Keratinocyte (primary cell): ENCODE measurements at regions not wholly inside any gene's neighbourhood (a gene's known extent, or its start where the extent isn't known, plus 50 kb on each side); places are given as distances from the start of the nearest gene placed in this dataset.
A peak's percentile ranks its signal among the peaks of the same experiment; 100 is the strongest.

Experiments
- DNase-seq: peaks from one replicate; pipeline ENCODE4 v3.0.0-alpha.2; 2011; ENCODE audit warnings: low read depth, missing footprints, low spot score
- FAIRE-seq: peaks from 2 replicates; lab custom pipeline; 2011; peaks lifted over from hg19 to GRCh38; lab: Jason Lieb, UNC
- H2AFZ ChIP-seq: 2 replicates; pipeline ENCODE4 v1.6.0; 2012; ENCODE audit warnings: low read length, control low read depth, inconsistent platforms; ENCODE audit not compliant: control insufficient read depth
- H3K27ac ChIP-seq: 2 replicates; pipeline ENCODE4 v1.5.1; 2011; ENCODE audit warnings: low read length; ENCODE audit not compliant: control insufficient read depth, insufficient read depth
- H3K27me3 ChIP-seq: 3 replicates; pipeline ENCODE4 v1.6.0; 2011; ENCODE audit warnings: low read length; ENCODE audit not compliant: control insufficient read depth, insufficient read depth; ENCODE audit errors: extremely low read depth
- H3K36me3 ChIP-seq, 2 experiments: 2 replicates in 1 of 2; 3 replicates in 1 of 2; pipeline ENCODE4 v1.5.1; 2011; ENCODE audit warnings: low read length in 2 of 2, mild to moderate bottlenecking in 1 of 2; ENCODE audit not compliant: control insufficient read depth in 2 of 2, insufficient read depth in 2 of 2; ENCODE audit errors: extremely low read depth in 1 of 2
- H3K4me1 ChIP-seq: 3 replicates; pipeline ENCODE4 v1.5.1; 2011; ENCODE audit warnings: low read length; ENCODE audit not compliant: control insufficient read depth, insufficient read depth; ENCODE audit errors: extremely low read depth
- H3K4me2 ChIP-seq: 3 replicates; pipeline ENCODE4 v1.6.0; 2011; ENCODE audit warnings: low read depth, low read length; ENCODE audit not compliant: control insufficient read depth, insufficient read depth; ENCODE audit errors: extremely low read depth
- H3K4me3 ChIP-seq, 3 experiments: fragments of 200-600 bp in 1 of 3; sonication (generic) in 1 of 3; 2 replicates in 2 of 3; 3 replicates in 1 of 3; pipeline ENCODE4 v1.5.1; 2011 to 2016; ENCODE audit warnings: low read length in 3 of 3, mild to moderate bottlenecking in 3 of 3, control low read depth in 2 of 3, inconsistent platforms in 1 of 3, low read depth in 1 of 3, mixed read lengths in 1 of 3, mixed run types in 1 of 3, moderate library complexity in 1 of 3; ENCODE audit not compliant: control insufficient read depth in 2 of 3, insufficient read depth in 2 of 3; ENCODE audit errors: extremely low read depth in 1 of 3
- H3K79me2 ChIP-seq: 2 replicates; pipeline ENCODE4 v1.6.0; 2012; ENCODE audit warnings: low read length; ENCODE audit not compliant: control insufficient read depth, insufficient read depth
- H3K9ac ChIP-seq: 3 replicates; pipeline ENCODE4 v1.6.0; 2011; ENCODE audit warnings: low read length; ENCODE audit not compliant: control insufficient read depth, insufficient read depth; ENCODE audit errors: extremely low read depth
- H3K9me1 ChIP-seq: 3 replicates; pipeline ENCODE4 v1.6.0; 2011; ENCODE audit warnings: low read length; ENCODE audit not compliant: control insufficient read depth, insufficient read depth; ENCODE audit errors: extremely low read depth
- H3K9me3 ChIP-seq: 2 replicates; pipeline ENCODE4 v1.5.1; 2012; ENCODE audit warnings: low read depth, low read length; ENCODE audit not compliant: control insufficient read depth
- H4K20me1 ChIP-seq: 3 replicates; pipeline ENCODE4 v1.6.0; 2011; ENCODE audit warnings: low read length; ENCODE audit not compliant: control insufficient read depth, insufficient read depth; ENCODE audit errors: extremely low read depth
- EZH2 ChIP-seq: IDR thresholded peaks from one replicate; pipeline ENCODE4 v1.6.1; 2012; ENCODE audit warnings: inconsistent platforms, mild to moderate bottlenecking, low read length, moderate library complexity
- dilution Hi-C: fragments of 300-500 bp; cut with MboI; formaldehyde crosslinking; loops from one replicate; pipeline ENCODE4 v1.7.0; 2020; ENCODE audit warnings: low sequenced_read_pairs; ENCODE audit not compliant: extremely low pct_ligation_motif_present
- TF ChIP-seq, protein P1 (sequence below), 3 experiments: IDR thresholded peaks in 1 of 3; conservative IDR thresholded peaks in 1 of 3; optimal IDR thresholded peaks in 1 of 3; 2 replicates in 2 of 3; 3 replicates in 1 of 3; pipeline versions ENCODE3 to v1.5.1; 2011; ENCODE audit warnings: low read length in 3 of 3, mild to moderate bottlenecking in 3 of 3, moderate library complexity in 2 of 3, control low read depth in 1 of 3, inconsistent platforms in 1 of 3; ENCODE audit not compliant: insufficient read depth in 2 of 3; ENCODE audit errors: extremely low read depth in 1 of 3

DNA sequence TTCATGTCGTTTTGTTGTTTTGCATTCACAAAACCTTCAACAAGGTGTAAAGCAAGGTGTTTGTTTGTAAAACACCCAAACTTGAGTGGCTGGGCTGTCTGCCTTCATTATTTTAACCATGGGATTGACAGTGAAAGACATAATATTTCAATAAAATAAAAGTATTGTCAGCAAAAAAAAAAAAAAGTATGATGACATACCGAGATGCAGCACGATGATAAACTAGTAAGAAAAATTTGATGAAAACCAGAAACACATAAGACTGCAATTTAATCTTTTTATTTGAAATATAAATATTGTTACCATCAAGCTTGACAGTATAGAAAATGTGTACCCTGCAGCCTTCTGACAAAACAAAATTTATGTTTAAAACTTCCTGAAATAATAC lies 419.3 kb upstream of the DYNLRB2 start:
- Histone ChIP-seq H3K4me1 (peaks cover 16% of the 10 kb centered on the region), H3K9me3 (no peaks in the 10 kb centered on the region), H4K20me1 (no peaks in the 10 kb centered on the region), H3K36me3 (no peaks in the 10 kb centered on the region), H3K27ac (no peak overlapping the region), H3K27me3 (no peaks in the 10 kb centered on the region), H3K79me2 (no peaks in the 10 kb centered on the region), H3K4me3 (no peak overlapping the region), H3K9ac (no peak overlapping the region), H2AFZ (no peak overlapping the region), H3K9me1 (no peaks in the 10 kb centered on the region), H3K4me2 (peak overlapping the region; percentile 77)
- dilution Hi-C loops: no loop called here
- no peak for FAIRE-seq
- DNase-seq: no peak
- TF ChIP-seq, protein P1, sequence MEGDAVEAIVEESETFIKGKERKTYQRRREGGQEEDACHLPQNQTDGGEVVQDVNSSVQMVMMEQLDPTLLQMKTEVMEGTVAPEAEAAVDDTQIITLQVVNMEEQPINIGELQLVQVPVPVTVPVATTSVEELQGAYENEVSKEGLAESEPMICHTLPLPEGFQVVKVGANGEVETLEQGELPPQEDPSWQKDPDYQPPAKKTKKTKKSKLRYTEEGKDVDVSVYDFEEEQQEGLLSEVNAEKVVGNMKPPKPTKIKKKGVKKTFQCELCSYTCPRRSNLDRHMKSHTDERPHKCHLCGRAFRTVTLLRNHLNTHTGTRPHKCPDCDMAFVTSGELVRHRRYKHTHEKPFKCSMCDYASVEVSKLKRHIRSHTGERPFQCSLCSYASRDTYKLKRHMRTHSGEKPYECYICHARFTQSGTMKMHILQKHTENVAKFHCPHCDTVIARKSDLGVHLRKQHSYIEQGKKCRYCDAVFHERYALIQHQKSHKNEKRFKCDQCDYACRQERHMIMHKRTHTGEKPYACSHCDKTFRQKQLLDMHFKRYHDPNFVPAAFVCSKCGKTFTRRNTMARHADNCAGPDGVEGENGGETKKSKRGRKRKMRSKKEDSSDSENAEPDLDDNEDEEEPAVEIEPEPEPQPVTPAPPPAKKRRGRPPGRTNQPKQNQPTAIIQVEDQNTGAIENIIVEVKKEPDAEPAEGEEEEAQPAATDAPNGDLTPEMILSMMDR (optimal IDR thresholded peaks at IDR 0.05 in 1 of 3, IDR thresholded peaks at IDR 0.05 in 1 of 3, conservative IDR thresholded peaks at IDR 0.05 in 1 of 3; ENCODE audit: extremely low read depth in 1 of 3, insufficient read depth in 2 of 3, low read length in 3 of 3): no peak
- TF ChIP-seq EZH2: no peak

DNA sequence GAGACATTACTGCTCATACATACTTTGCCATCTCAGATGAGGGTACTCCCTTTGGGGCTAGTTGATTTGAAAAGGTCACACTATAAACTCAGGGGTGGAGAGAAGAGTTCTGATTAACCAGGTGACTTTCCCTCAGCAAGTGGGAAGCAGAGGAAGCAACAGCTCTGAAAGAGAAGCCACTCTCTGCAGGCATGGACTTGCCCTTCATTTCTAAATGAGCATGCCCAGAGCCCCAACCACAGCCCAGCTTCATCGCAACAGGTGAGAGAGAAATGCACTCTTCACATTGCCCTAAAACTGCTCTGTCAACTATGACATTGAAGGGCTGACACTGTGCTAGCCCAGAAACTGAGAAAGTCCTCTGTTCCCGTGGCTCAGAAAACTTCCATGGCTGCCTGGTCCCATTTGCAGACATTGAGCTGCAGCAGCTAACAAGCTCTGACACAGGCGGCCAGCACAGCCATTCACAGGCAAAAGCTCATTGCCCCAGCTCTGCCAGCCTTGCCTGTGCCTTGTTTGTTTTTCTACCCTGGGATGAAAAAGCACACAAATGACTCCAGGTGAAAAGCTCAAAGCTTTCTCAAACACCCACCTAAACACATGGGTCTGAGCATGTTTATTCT lies 419.8 kb upstream of the DYNLRB2 start:
- Histone ChIP-seq H3K27me3 (no peaks in the 10 kb centered on the region), H3K36me3 (no peaks in the 10 kb centered on the region), H3K9me3 (no peaks in the 10 kb centered on the region), H3K4me2 (peak overlapping the region; percentile 77), H2AFZ (peak overlapping the region; percentile 67), H4K20me1 (no peaks in the 10 kb centered on the region), H3K9me1 (no peaks in the 10 kb centered on the region), H3K27ac (no peak overlapping the region), H3K79me2 (no peaks in the 10 kb centered on the region), H3K9ac (no peak overlapping the region), H3K4me3 (no peak overlapping the region), H3K4me1 (peaks cover 16% of the 10 kb centered on the region)
- FAIRE-seq (peak; percentile 96), DNase-seq (peak; percentile 11)
- dilution Hi-C loops: no loop called here
- no peak for TF ChIP-seq EZH2
- TF ChIP-seq, protein P1 (optimal IDR thresholded peaks at IDR 0.05 in 1 of 3, IDR thresholded peaks at IDR 0.05 in 1 of 3, conservative IDR thresholded peaks at IDR 0.05 in 1 of 3; ENCODE audit: extremely low read depth in 1 of 3, insufficient read depth in 2 of 3, low read length in 3 of 3): no peak
